ENCODE measurements at regions not wholly inside any gene's neighbourhood (a gene's known extent, or its start where the extent isn't known, plus 50 kb on each side); places are given as distances from the start of the nearest gene placed in this dataset.

GRCh38 chr12:108447168-108447832, 67.8 kb upstream of the FICD start:
- DNase-seq (ENCODE audit: low read depth in 4 of 6, low spot score in 6 of 6): no peak
- Histone ChIP-seq H3K4me3 (ENCODE audit: low read depth, low read length) (no peak overlapping the region), H3K36me3 (ENCODE audit: control insufficient read depth, insufficient read depth, low read length) (no peaks in the 10 kb centered on the region), H3K27me3 (ENCODE audit: control insufficient read depth, insufficient read depth, low read length) (no peaks in the 10 kb centered on the region), H3K27ac (ENCODE audit: low read depth, low read length) (no peak overlapping the region), H3K4me1 (ENCODE audit: control insufficient read depth, insufficient read depth, low read length) (no peaks in the 10 kb centered on the region), H3K9me3 (ENCODE audit: control insufficient read depth, insufficient read depth, low read length) (no peaks in the 10 kb centered on the region)
- no CpG with 5 or more reads among the region's 1 CpG for WGBS (ENCODE audit: insufficient coverage)

- Histone ChIP-seq H3K27me3 (ENCODE audit: control insufficient read depth, insufficient read depth, low read length) (no peaks in the 10 kb centered on the region), H3K36me3 (ENCODE audit: control insufficient read depth, insufficient read depth, low read length) (no peaks in the 10 kb centered on the region), H3K27ac (ENCODE audit: low read depth, low read length) (no peak overlapping the region), H3K4me1 (ENCODE audit: control insufficient read depth, insufficient read depth, low read length) (no peaks in the 10 kb centered on the region), H3K9me3 (ENCODE audit: control insufficient read depth, insufficient read depth, low read length) (no peaks in the 10 kb centered on the region), H3K4me3 (ENCODE audit: low read depth, low read length) (no peak overlapping the region)
- no CpG with 5 or more reads among the region's 5 CpGs for WGBS (ENCODE audit: insufficient coverage)
- DNase-seq (ENCODE audit: low read depth in 4 of 6, low spot score in 6 of 6): peak in 1 of 6 donors; percentile 68
These were observed 68.3 kb upstream of the FICD start for GRCh38 chr12:108446766-108447165.

- Histone ChIP-seq H3K4me3 (ENCODE audit: low read depth, low read length) (no peak overlapping the region), H3K36me3 (ENCODE audit: control insufficient read depth, insufficient read depth, low read length) (no peaks in the 10 kb centered on the region), H3K27me3 (ENCODE audit: control insufficient read depth, insufficient read depth, low read length) (no peaks in the 10 kb centered on the region), H3K4me1 (ENCODE audit: control insufficient read depth, insufficient read depth, low read length) (no peaks in the 10 kb centered on the region), H3K9me3 (ENCODE audit: control insufficient read depth, insufficient read depth, low read length) (no peaks in the 10 kb centered on the region), H3K27ac (ENCODE audit: low read depth, low read length) (no peak overlapping the region)
- WGBS (ENCODE audit: insufficient coverage): 80% methylated on average over 4 of the region's 8 CpGs
- no peak for DNase-seq (ENCODE audit: low read depth in 4 of 6, low spot score in 6 of 6)
These were observed 72.2 kb upstream of the FICD start for GRCh38 chr12:108442910-108443309.

- no peaks in the 10 kb centered on the region for H3K36me3 ChIP-seq (ENCODE audit: control insufficient read depth, insufficient read depth, low read length)
- no peaks in the 10 kb centered on the region for H3K4me1 ChIP-seq (ENCODE audit: control insufficient read depth, insufficient read depth, low read length)
- H3K9me3 ChIP-seq (ENCODE audit: control insufficient read depth, insufficient read depth, low read length): no peaks in the 10 kb centered on the region
- peak in 2 of 6 donors; percentile 69 to 75 for DNase-seq (ENCODE audit: low read depth in 4 of 6, low spot score in 6 of 6)
- H3K27ac ChIP-seq (ENCODE audit: low read depth, low read length): no peak overlapping the region
- no peaks in the 10 kb centered on the region for H3K27me3 ChIP-seq (ENCODE audit: control insufficient read depth, insufficient read depth, low read length)
- H3K4me3 ChIP-seq (ENCODE audit: low read depth, low read length): no peak overlapping the region
- 0% methylated on average over 1 of the region's 3 CpGs for WGBS (ENCODE audit: insufficient coverage)
These were observed 73.0 kb upstream of the FICD start for GRCh38 chr12:108442067-108442466.

GRCh38 chr12:108441549-108441948, 73.5 kb upstream of the FICD start:
- no peak for DNase-seq (ENCODE audit: low read depth in 4 of 6, low spot score in 6 of 6)
- Histone ChIP-seq H3K36me3 (ENCODE audit: control insufficient read depth, insufficient read depth, low read length) (no peaks in the 10 kb centered on the region), H3K27ac (ENCODE audit: low read depth, low read length) (no peak overlapping the region), H3K27me3 (ENCODE audit: control insufficient read depth, insufficient read depth, low read length) (no peaks in the 10 kb centered on the region), H3K4me3 (ENCODE audit: low read depth, low read length) (no peak overlapping the region), H3K9me3 (ENCODE audit: control insufficient read depth, insufficient read depth, low read length) (no peaks in the 10 kb centered on the region), H3K4me1 (ENCODE audit: control insufficient read depth, insufficient read depth, low read length) (no peaks in the 10 kb centered on the region)
- WGBS (ENCODE audit: insufficient coverage): no CpG with 5 or more reads among the region's 4 CpGs

- H3K9me3 ChIP-seq (ENCODE audit: control insufficient read depth, insufficient read depth, low read length): no peaks in the 10 kb centered on the region
- no peak overlapping the region for H3K27ac ChIP-seq (ENCODE audit: low read depth, low read length)
- no peak overlapping the region for H3K4me3 ChIP-seq (ENCODE audit: low read depth, low read length)
- no peaks in the 10 kb centered on the region for H3K4me1 ChIP-seq (ENCODE audit: control insufficient read depth, insufficient read depth, low read length)
- WGBS (ENCODE audit: insufficient coverage): 92% methylated on average over 2 of the region's 2 CpGs
- DNase-seq (ENCODE audit: low read depth in 4 of 6, low spot score in 6 of 6): no peak
- no peaks in the 10 kb centered on the region for H3K36me3 ChIP-seq (ENCODE audit: control insufficient read depth, insufficient read depth, low read length)
- no peaks in the 10 kb centered on the region for H3K27me3 ChIP-seq (ENCODE audit: control insufficient read depth, insufficient read depth, low read length)
These were observed 74.3 kb upstream of the FICD start for GRCh38 chr12:108440736-108441135.

GRCh38 chr12:108438667-108439066, 76.4 kb upstream of the FICD start:
- DNase-seq (ENCODE audit: low read depth in 4 of 6, low spot score in 6 of 6): no peak
- Histone ChIP-seq H3K4me3 (ENCODE audit: low read depth, low read length) (no peak overlapping the region), H3K27me3 (ENCODE audit: control insufficient read depth, insufficient read depth, low read length) (no peaks in the 10 kb centered on the region), H3K9me3 (ENCODE audit: control insufficient read depth, insufficient read depth, low read length) (no peaks in the 10 kb centered on the region), H3K4me1 (ENCODE audit: control insufficient read depth, insufficient read depth, low read length) (no peaks in the 10 kb centered on the region), H3K27ac (ENCODE audit: low read depth, low read length) (no peak overlapping the region), H3K36me3 (ENCODE audit: control insufficient read depth, insufficient read depth, low read length) (no peaks in the 10 kb centered on the region)
- 100% methylated on average over 1 of the region's 1 CpG for WGBS (ENCODE audit: insufficient coverage)

- H3K27ac ChIP-seq (ENCODE audit: low read depth, low read length): no peak overlapping the region
- 68% methylated on average over 6 of the region's 8 CpGs for WGBS (ENCODE audit: insufficient coverage)
- no peaks in the 10 kb centered on the region for H3K9me3 ChIP-seq (ENCODE audit: control insufficient read depth, insufficient read depth, low read length)
- peak in 1 of 6 donors; percentile 66 for DNase-seq (ENCODE audit: low read depth in 4 of 6, low spot score in 6 of 6)
- no peaks in the 10 kb centered on the region for H3K4me1 ChIP-seq (ENCODE audit: control insufficient read depth, insufficient read depth, low read length)
- no peaks in the 10 kb centered on the region for H3K36me3 ChIP-seq (ENCODE audit: control insufficient read depth, insufficient read depth, low read length)
- H3K27me3 ChIP-seq (ENCODE audit: control insufficient read depth, insufficient read depth, low read length): no peaks in the 10 kb centered on the region
- no peak overlapping the region for H3K4me3 ChIP-seq (ENCODE audit: low read depth, low read length)
These were observed 82.5 kb upstream of the FICD start for GRCh38 chr12:108432423-108433121.

- no peaks in the 10 kb centered on the region for H3K27me3 ChIP-seq (ENCODE audit: control insufficient read depth, insufficient read depth, low read length)
- no peaks in the 10 kb centered on the region for H3K36me3 ChIP-seq (ENCODE audit: control insufficient read depth, insufficient read depth, low read length)
- WGBS (ENCODE audit: insufficient coverage): no CpG with 5 or more reads among the region's 1 CpG
- H3K9me3 ChIP-seq (ENCODE audit: control insufficient read depth, insufficient read depth, low read length): no peaks in the 10 kb centered on the region
- DNase-seq (ENCODE audit: low read depth in 4 of 6, low spot score in 6 of 6): no peak
- H3K27ac ChIP-seq (ENCODE audit: low read depth, low read length): no peak overlapping the region
- no peak overlapping the region for H3K4me3 ChIP-seq (ENCODE audit: low read depth, low read length)
- no peaks in the 10 kb centered on the region for H3K4me1 ChIP-seq (ENCODE audit: control insufficient read depth, insufficient read depth, low read length)
These were observed 84.2 kb upstream of the FICD start for GRCh38 chr12:108430926-108431325.

- Histone ChIP-seq H3K4me1 (ENCODE audit: control insufficient read depth, insufficient read depth, low read length) (no peaks in the 10 kb centered on the region), H3K27me3 (ENCODE audit: control insufficient read depth, insufficient read depth, low read length) (no peaks in the 10 kb centered on the region), H3K9me3 (ENCODE audit: control insufficient read depth, insufficient read depth, low read length) (no peaks in the 10 kb centered on the region), H3K27ac (ENCODE audit: low read depth, low read length) (no peak overlapping the region), H3K36me3 (ENCODE audit: control insufficient read depth, insufficient read depth, low read length) (no peaks in the 10 kb centered on the region), H3K4me3 (ENCODE audit: low read depth, low read length) (no peak overlapping the region)
- peak in 1 of 6 donors; percentile 35 for DNase-seq (ENCODE audit: low read depth in 4 of 6, low spot score in 6 of 6)
- WGBS (ENCODE audit: insufficient coverage): 9% methylated on average over 4 of the region's 6 CpGs
These were observed 84.8 kb upstream of the FICD start for GRCh38 chr12:108430245-108430644.

All from spinal cord (tissue), 9 donors.